HCEC 1CT (cell line): ENCODE measurements at regions not wholly inside any gene's neighbourhood (a gene's known extent, or its start where the extent isn't known, plus 50 kb on each side); places are given as distances from the start of the nearest gene placed in this dataset.
"Not testable (repeated sequence)": the region's sequence is repeated elsewhere in the genome, so short reads cannot be mapped to it uniquely, and the experiment has no call there.

Source experiments
- DNase-seq: peaks from one replicate; pipeline ENCODE4 v3.0.0-alpha.2; 2017

DNA sequence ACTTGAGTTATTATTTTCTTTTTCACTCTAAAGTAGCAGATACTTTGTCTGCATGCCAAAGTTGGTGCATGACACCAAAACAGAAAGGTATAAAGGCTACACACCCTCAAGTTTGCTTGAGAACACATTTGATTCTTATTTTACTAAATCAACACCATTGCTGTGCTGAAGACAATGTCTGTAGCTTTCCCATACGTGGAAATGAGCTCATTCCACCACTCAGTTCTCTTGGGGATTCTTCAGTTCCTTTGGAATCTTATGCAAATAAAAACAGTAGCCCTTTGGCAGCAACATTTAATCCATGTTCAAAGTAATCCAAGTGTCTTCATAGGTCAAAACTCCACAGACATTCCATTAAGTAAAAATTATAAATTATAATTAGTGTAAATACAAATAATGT, 264.9 kb downstream of the TLE1 start:
- DNase-seq: no peak

DNA sequence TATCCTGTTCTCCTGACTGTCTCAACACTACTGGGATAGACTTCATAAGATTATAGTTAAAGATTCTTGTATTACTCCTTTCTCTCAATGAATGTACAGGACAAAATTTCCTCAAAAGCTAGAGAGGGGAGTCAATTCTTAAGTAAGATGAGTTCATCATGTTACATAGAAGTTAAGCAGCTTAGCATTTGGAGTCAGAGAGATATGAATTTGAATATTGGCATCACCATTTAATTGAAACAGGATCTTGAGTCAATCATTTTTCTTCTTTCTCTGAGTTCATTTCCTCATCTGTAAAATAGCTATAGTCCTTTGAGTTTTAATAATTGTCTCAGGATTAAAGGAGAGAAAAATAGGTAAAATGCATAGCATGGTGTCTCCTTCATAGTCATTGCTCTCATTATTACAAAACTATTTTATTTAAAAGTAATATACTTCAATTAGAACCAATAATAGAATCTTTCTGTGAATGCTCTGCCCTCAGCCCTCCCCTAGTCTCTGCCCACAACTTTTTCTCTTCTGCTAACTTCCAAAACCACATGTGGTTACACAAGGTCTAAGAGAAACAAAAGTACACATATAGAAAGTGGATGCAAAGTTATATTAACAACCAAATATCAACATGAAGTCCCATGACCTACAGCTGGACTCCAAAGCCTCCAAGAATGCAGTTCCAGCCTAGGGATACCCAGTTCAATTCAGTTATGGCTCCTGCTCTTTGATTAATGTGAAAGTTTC, 265.6 kb downstream of the TLE1 start:
- no peak for DNase-seq

DNA sequence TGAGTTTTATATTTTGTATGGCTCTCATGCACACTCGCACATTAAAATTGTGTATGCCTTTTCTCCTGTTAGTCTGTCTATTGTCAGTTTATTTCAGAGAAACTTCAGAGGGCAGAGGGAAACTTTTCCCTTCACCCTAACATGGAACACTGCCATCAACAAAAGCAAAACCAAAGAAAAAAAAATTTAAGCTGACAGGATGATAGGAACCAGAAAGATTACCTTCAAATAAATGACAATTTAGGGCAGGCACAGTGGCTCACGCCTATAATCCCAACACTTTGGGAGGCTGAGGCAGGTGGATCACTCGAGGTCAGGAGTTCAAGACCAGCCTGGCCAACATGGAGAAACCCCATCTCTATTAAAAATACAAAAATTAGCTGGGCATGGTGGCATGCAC, 268.3 kb downstream of the TLE1 start:
- not testable (repeated sequence) for DNase-seq

DNA sequence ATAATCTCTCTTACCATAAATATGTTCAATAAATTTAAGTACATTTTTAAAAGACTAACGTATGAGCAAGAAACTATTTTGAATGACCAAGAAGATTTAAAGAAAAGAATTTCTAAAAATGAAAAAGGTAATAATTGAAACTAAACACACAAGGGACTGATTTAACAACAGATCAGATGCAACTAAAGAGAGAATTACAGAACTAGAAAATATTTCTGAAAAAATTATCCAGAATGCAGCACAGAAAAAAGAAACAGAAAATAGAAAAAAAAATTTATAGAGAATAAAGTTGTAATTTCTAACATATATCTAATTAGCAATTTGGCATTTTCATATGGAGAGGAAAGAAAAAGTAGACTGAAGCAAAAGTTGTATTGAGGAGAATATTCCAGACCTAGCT, 269.3 kb downstream of the TLE1 start:
- DNase-seq: no peak

DNA sequence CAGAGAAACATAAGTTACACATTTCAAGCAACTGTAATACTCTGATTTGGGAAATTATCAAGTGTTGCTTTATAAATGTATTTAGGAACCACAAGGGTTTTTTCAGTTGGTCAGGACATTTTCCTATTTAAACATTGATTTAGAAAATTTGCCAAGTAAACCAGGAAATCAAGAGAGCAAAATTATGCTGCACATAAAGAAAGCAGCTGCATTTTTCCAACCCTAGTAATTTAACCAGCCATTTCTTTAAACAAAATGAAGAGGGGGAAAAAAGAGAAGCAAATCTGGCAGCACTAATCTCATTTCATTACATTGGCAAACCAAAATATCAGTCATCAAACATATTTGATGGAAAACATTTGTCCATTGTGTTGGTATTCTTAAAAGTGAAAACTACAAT, 271.4 kb downstream of the TLE1 start:
- no peak for DNase-seq

DNA sequence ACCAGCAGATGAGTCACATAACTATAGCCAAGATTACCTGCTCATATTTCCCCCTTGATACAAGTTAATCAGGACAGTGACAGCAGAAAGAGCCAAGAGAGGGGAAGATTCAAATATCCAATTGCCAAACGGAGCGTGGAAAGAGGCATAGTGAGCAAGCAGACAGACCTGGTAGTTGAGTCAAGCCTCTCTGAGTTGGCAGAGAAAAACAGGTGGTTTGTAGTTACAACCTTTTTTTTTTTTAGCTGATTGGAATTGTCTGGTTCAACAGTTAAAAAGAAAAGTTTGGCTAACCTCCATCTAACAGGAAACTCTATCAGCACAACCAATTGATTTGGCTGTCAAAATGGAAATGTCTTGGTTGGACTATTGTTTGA, 272.1 kb downstream of the TLE1 start:
- DNase-seq: no peak

DNA sequence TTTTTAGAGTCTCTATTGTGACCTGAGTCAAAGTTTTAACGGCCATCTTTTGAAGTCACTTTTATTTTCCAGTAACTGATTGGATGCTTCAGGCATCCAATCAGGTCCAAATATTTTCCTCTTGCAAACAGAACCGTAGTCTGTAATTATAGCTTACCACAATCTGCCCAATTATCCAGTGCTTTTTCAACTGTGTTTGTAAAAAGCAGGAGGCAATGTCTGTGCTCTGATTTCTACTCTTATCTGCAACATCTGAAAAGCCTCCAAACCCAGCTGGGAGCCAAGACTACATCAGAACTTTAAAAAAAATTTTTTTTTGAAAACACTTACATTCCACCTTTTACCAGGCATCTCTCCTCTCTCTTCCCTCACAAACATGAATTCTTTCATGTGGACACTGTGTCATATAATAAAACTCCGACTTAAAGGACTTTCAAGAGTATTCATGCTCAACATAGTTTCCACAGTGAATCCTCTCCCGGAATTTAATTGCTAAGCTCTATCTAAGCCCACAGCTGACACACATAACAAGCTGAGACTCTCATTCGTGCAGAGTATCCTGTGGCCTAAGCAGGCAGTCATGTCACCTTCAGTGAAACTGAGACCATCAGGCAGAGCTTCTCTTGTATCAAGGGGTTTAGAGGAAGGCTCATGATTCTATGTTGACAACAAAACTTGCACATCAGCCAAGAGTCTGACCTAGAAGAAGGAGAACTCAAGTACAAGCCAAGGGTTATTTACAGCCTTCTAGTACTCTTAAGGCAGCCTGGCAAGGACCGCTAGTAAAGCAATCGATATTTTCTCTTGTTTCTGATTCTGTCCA, 272.7 kb downstream of the TLE1 start:
- DNase-seq: no peak

DNA sequence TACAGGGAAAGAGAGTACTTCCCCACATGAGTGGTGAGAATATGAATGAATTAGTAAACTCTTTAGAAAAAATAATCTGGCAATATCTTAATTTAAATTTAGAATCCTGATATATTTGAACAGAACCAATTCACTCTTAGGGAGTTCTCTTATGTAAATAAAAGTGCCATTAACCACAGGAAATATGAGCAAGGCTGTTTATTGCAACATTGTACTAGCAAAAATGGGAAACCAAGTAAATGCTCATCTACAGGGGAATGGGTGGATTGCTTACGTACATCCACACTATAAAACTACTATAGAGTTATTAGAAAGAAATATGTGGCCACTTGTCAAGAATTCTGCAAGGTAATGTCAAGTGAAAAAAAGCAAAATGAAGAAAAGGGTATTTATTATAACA, 274.5 kb downstream of the TLE1 start:
- DNase-seq: no peak

DNA sequence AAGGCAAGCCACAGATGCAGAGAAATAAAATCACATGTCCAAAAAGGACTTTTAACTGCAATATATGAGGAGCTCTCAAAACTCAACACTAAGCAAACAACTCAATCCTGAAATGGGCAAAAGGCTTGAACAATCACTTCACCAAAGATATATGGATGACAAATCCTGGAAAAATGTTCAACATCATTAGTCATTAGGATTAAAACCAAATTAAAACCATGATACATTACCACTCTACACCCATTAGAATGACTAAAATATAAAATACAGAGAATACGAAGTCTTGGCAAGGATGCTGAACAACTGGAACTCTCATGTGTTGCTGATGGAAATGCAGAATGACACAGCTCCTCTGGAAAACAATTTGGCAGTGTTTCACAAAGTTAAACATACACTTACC, 277.4 kb downstream of the TLE1 start:
- DNase-seq: peak; percentile 50

DNA sequence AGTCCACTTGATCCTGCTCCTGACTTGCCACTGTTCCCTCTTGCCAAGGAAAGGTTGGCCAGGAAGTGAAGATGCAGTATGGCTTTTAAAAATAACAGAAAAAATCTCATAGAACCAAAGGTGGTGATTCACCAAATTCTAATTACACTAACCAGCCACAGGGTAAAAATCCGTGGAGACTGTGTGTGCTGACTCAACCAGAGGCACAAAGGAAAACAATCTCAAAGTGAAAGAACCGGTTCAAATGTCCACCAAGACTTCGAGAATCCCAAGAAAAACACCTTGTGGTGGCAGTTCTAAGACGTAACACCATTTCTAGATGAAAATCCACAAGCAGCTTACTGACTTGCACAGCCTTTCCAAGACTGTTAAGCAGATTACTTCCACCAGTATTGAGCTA, 279.1 kb downstream of the TLE1 start:
- peak; percentile 78 for DNase-seq

DNA sequence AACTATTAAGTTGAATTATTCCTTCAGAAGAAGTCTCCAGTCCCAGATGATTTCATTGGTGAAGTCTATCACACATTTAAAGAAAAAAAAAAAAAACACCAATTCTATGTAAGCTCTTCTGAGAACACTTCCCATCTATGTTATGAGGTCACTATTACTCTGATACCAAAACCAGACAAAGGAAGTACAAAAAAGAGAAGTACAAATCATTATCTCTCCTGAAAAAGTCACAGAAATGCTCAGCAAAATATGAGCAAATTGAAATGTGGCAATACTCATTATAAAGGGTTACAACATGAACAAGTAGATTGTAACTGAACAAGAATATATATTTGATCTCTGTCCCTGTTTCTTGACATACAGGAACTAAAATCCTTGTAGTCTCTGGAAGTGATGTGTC, 280.4 kb downstream of the TLE1 start:
- no peak for DNase-seq

DNA sequence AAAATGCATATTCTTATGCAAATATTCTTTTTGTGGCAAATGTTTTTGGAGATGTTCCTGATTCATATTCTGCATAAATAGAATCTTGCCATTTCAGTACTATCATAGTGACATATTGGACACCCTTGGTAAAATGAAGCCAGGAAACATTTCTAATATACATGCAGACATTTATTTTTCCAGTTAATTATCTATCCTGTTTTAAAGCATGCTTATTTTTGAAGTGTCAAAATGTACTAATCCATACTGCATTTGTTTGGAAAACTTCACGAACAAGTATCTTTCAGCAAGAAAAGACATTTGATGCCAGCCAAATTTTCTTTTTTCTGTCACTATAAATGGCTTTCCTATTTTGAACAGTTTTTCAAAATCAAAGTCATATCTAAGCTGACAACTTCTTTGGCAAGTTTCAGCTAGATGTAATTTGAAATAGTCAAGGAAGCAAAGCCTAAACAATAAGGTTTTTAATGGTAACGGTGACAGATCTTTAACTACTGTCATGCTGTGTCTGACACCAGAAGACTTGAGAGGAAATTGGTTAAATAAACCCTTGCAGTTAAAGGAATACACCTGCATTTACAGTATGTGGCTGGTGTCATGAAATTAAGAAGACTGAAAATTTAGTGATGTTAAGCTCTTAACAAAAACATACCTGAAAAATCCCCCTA, 284.3 kb downstream of the TLE1 start:
- no peak for DNase-seq

DNA sequence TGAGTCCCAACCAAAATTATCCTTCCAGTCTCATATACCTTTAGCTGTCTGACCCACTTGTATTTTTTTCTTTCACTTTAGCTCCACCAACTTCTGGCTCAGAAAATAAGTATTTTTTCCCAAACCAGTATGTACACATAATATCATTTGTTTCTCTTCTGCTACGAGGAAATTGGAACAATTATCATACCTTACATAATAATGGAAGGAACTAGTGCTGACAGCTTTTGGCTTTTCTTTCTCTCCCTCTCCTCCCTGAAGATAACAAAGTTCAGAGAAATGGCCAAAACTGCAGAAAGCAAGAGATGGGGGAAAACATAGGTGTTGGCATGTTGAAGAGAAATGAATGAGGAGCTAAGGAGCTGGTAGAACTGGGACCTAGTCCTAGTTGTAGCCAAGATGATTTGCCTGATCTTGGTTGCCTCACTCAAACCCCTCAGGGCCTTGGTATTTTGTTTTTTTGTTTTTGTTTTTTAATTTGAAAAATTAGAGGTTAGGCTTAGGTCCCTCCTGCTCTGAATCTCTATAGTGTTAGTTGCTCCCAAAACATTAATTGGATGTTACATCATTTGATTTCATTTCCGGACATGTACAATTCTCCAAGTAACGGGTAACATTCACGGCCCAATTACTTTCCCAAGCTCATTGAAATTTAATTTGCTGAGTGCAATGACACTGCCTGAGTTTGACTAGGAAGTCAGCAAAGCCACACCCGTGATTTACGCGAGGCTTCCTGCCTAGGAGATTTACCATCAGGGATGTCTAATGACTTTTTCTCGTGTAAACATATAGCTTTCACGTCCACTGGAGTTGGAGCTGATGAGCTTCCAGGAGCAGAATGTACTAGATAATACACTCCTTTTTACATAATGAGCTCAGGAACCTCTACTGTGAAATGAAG, 291.6 kb downstream of the TLE1 start:
- no peak for DNase-seq

DNA sequence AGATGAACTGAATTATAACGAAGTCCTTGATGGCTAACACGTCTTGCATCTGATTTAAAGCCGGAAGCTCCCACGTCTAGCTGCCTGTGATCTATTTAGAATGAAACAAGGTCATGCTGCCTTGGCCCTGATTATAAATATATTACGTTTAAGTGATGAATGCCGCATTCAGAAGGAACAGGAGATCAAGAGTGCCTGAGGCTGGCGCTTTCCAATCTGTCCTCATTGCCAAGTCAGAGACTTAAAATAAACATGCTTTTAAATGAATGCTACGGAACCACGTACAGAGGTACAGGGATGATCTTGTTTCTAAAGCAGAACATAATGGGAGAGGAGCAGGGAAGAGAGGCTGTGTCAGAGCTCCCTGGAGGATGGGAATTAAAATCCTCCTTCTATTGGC, 292.8 kb downstream of the TLE1 start:
- no peak for DNase-seq

DNA sequence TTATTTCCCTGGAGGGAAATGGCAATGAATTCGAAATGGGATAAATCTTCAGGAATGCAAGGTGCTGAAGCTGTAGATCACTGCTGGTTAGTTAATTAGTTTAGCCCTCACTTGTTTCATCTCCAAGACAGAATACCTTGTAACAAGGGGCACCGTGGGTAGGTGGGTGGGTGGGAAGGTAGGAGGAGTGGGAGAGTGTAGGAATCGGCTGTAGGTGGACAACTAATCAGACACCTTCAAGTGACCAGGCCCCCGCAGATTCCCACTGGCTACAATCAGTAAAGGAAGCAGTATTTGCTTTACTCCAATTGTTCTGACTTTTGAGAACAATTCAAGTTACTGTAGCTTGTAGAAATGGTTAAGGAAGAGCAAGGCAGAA, 293.7 kb downstream of the TLE1 start:
- no peak for DNase-seq

DNA sequence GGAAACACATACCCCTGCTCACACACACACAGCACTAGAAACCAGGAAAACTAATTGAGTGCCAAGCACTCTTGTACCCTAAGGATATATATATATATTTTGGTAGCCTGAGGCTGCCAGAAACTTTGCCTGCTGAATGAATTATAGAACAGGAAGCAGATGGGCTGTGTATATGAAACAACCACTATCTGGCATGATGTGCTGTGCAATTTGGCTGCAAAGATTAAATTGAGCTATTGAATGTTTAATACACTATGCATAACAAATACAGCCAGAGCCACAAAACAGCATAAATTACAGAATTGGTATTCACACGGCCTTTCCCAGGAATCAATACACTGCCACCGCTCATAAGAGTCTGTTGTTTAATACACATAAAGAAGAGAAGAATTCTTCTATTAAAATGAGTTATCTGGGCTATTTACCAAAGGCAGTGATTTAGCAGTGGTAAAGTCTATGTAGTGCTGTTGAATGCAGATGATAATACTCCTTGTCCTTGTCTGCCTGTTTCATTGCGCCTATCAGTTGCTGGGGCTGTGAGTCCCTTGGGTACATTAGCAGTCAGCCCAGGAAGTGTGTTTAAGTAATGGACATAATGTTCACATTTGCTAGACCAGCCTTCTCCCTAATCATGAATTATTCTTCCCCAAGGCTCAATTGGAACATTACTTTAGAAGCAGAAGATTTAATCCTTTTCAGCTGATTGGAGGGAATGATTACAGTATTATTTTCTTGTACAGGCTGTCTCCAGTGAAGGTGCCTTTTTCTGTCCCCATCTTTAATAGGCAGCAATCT, 294.3 kb downstream of the TLE1 start:
- no peak for DNase-seq

DNA sequence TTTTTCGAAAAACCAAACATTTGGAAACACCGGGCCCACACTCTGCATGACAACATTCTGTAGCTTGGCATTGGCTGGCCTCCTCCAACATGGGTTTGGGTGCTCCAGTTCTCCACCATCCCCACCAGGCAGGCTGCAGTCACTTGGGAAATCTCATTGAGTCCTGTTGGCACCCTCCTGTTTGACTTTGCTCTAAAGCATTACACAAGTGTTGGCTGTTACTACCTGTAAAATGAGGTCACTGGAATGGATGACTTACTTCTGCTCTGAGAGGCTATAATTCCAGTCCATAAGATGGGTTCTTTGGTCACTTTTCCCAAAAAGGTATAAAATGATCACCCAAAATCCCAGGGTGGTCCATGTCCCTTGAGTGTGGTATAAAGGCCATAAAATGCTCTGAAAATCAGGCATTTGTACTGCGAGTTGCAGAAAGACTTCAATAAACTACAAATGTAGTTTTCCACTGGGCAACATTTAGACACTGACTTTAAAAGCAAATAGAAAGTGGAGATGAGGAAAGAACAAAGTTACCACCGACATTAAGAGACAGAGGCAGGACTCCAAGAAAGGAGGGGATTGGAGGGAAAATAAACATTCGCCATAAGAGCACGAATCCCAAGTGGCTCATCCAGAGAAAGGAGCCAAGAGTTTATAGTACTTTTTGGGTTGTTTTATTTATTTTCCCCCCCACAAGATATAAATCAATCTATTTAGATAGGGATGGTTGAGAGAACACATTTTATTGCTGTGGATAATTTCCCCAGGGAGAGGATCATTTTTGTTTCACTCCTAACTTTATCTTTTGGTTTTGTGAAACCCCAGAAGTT, 295.1 kb downstream of the TLE1 start:
- DNase-seq: no peak

DNA sequence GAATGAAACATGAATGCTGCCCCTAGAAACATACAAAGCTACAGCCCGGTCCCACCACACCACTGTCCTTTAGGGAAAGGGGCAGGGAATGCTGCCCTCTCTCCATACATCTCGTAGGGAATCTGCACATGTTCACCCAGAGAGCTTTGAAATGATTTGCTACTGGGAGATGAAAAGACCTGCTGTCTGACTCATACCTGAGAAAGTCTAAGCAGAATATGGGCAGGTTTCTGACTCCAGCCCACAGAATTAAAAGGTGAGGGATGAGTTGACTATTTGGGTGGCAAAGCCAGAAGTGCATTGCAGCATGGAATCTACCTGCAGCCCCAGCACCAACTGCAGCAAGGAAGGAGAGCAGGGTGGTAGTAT, 297.9 kb downstream of the TLE1 start:
- no peak for DNase-seq

DNA sequence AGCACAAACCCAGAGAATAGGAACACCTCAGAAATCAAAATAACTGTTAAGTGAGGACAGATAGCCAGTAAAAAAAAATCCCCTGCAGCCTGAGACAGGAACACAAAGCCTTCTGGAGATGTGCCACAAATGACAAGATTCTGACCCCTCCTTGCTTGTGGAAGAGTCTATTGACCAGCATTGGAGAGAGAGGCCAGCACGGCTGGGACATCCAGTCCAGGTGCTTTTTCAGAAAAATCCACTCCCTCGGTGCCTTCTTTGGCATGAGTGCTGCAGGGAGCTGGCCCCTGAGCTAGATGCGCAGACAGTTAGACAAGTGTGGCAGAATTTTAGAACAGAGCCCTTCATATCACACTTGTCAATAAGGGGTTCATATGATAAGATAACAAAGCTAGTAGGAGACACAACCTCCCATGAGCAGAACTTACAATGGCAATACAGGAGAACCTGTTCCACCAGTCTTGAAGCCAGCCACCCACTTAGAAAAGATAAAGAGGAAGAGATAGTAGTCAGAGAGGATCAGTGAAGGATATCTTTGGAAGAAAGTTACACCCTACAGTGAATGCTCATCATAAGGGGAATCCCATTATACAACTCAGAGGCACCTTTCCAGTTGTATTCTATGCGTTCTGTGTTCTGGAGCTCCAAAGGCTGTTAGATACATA, 298.4 kb downstream of the TLE1 start:
- no peak for DNase-seq

DNA sequence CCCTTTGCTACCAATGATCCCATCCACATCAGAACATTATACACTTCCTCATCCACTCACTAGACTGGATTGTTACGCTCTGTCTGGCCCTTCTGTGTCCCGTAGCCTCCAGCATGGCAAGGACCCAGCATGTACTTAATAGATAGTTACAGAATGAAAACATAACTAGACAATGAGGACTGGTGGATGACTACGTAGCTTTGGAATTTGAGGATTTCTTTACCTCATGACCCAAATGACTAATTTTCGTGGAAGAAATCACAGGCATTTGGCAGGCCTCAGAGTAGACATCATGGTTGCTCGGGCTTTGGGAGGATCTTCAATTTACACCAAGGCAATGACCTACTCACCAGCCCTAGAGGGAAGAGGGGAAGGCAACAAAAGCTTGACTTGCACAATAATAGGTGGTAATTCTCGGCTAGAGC, 299.8 kb downstream of the TLE1 start:
- DNase-seq: peak; percentile 99

DNA sequence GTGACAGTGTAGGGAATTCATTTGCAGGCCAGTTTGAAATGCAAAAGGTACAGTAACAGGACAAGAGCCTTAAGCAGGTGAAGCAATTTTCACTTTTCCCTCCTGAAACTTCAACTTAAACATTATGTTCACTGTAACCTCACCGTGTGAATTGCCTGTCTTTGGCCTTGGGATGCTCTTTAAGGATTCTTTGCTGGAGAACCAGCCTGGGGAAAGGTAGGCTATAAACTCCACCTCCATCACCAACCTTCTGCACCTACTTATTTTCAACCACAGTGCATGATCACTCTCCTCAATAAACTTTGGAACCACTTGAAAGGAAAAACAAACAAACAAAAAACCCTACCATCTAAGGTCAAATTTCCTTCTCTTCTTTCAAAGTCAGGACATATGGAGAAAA, 300.5 kb downstream of the TLE1 start:
- DNase-seq: no peak
